ENCODE measurements at regions not wholly inside any gene's neighbourhood (a gene's known extent, or its start where the extent isn't known, plus 50 kb on each side); places are given as distances from the start of the nearest gene placed in this dataset.

DNA sequence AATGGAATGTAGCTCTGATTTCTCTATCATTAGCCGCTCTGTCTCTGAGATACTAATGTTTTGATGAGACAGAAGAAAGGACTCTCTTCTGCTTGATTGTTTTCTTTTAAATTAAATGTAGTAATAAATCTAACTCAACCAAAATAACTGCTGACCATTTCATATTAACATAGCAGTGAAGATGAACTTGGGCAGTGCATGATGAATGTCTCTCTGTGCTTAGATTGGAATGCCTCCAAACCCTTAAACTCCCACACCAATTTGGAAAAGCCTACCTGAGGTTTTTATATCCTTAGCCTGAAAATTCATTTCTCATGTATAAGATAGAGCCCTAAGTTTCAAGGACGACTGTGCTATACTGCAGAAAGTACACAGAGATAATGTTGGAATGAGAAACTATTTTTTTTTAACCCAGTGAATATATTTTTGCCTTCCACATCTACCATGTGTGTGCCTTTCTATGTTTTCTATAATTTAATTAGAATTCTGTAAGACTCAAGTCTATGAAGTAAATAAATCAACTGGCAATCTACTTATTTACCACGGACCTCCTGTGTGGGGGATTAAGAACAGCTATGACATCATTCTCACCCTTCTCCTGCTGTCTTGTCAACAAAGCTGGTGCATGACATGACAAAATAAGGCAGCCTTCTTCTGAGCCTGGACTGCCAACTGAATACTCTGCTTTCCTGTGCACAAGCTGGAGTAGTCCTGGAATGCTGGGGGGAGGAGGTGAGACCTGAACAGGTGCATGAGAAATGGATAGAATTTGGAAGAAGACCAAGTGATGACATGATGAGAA, 155.5 kb downstream of the FGF9 start:
- 46 to 71% methylated on average over 3 of the region's 3 CpGs for WGBS, 2 donors
- H3K27ac ChIP-seq = no peak overlapping the region

DNA sequence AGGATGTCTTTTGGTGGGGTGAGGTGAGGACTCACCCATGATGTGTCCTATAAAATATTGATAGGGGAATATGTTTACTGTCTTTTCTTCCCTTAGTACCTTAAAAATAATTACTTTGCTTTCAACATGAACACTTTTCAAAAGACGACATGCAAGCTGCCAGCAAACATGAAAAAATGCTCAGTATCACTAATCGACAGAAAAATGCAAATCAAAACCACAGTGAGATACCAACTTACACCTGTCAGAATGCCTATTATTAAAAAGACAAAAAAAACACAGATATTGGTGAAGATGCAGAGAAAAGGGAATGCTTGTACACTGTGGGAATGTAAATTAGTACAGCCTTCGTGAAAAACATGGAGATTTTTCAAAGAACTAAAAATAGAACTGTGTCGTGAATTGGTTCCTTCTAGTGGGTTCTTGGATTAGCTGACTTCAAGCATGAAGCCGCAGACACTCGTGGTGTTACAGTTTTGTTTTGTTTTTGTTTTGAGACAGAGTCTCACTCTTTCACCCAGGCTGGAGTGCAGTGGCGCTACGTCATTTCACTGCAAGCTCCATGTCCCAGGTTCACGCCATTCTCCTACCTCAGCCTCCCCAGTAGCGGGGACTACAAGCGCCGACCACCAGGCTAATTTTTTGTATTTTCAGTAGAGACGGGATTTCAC, 160.9 kb downstream of the FGF9 start:
- DNase-seq = no peak
- intact Hi-C loops (cut with DNase I) = no loop called here
- Histone ChIP-seq H3K4me3 (no peak overlapping the region), H3K27me3 (no peaks in the 10 kb centered on the region), H3K27ac (no peak overlapping the region), H3K36me3 (no peaks in the 10 kb centered on the region), H3K9me3 (no peaks in the 10 kb centered on the region), H3K4me1 (no peaks in the 10 kb centered on the region)
- 92 to 95% methylated on average over 13 of the region's 13 CpGs for WGBS, 2 donors
- TF ChIP-seq, protein P1, sequence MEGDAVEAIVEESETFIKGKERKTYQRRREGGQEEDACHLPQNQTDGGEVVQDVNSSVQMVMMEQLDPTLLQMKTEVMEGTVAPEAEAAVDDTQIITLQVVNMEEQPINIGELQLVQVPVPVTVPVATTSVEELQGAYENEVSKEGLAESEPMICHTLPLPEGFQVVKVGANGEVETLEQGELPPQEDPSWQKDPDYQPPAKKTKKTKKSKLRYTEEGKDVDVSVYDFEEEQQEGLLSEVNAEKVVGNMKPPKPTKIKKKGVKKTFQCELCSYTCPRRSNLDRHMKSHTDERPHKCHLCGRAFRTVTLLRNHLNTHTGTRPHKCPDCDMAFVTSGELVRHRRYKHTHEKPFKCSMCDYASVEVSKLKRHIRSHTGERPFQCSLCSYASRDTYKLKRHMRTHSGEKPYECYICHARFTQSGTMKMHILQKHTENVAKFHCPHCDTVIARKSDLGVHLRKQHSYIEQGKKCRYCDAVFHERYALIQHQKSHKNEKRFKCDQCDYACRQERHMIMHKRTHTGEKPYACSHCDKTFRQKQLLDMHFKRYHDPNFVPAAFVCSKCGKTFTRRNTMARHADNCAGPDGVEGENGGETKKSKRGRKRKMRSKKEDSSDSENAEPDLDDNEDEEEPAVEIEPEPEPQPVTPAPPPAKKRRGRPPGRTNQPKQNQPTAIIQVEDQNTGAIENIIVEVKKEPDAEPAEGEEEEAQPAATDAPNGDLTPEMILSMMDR (IDR thresholded peaks at IDR 0.05) = no peak
- TF ChIP-seq EP300 (IDR thresholded peaks at IDR 0.05) (no peak), POLR2AphosphoS5 (IDR thresholded peaks at IDR 0.05) (no peak), POLR2A (IDR thresholded peaks at IDR 0.05) (no peak)

More for the DNA sequence above, 155.5 kb downstream of the FGF9 start:
- Histone ChIP-seq H3K27me3 (no peaks in the 10 kb centered on the region), H3K36me3 (no peaks in the 10 kb centered on the region), H3K4me3 (no peak overlapping the region), H3K4me1 (peaks cover 0 to 42% (median 6%) of the 10 kb centered on the region in 4 donors), H3K9me3 (no peaks in the 10 kb centered on the region)
- TF ChIP-seq, protein P1 (IDR thresholded peaks at IDR 0.05) = no peak
- TF ChIP-seq EP300 (IDR thresholded peaks at IDR 0.05) (no peak), POLR2A (IDR thresholded peaks at IDR 0.05) (no peak), POLR2AphosphoS5 (IDR thresholded peaks at IDR 0.05) (no peak)
- intact Hi-C loops (cut with DNase I) = no loop called here
- DNase-seq = no peak

DNA sequence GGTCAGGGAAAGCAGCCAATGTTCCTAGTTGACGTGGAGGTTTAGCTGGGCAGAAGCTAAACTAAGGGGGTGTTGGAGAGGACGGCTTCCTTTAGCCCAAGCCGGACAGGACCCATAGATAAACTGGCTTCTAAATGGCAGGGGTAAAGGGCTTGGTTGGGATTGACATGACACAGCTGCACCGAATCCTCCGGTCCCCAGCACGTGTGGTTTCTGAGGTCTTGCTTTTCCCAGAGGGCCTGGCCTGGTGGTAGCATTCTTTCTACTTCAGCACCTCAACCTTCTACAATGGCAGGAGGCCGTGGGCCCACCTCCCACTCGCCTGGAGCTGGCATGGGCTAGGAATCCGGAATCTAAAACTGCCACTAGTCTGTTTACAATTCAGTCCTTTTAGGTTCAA, 163.0 kb downstream of the FGF9 start:
- H3K9me3 ChIP-seq = no peaks in the 10 kb centered on the region
- no peak overlapping the region for H3K27ac ChIP-seq
- no peak overlapping the region for H3K4me3 ChIP-seq
- H3K36me3 ChIP-seq = no peaks in the 10 kb centered on the region
- TF ChIP-seq POLR2A (IDR thresholded peaks at IDR 0.05) = no peak
- TF ChIP-seq, protein P1 (IDR thresholded peaks at IDR 0.05) = no peak
- no peak for TF ChIP-seq POLR2AphosphoS5 (IDR thresholded peaks at IDR 0.05)
- no peak for TF ChIP-seq EP300 (IDR thresholded peaks at IDR 0.05)
- peaks cover 0 to 10% (median 0%) of the 10 kb centered on the region in 4 donors for H3K4me1 ChIP-seq
- DNase-seq = no peak
- H3K27me3 ChIP-seq = no peaks in the 10 kb centered on the region
- WGBS, 2 donors = 78 to 88% methylated on average over 9 of the region's 9 CpGs
- intact Hi-C loops (cut with DNase I) = no loop called here

DNA sequence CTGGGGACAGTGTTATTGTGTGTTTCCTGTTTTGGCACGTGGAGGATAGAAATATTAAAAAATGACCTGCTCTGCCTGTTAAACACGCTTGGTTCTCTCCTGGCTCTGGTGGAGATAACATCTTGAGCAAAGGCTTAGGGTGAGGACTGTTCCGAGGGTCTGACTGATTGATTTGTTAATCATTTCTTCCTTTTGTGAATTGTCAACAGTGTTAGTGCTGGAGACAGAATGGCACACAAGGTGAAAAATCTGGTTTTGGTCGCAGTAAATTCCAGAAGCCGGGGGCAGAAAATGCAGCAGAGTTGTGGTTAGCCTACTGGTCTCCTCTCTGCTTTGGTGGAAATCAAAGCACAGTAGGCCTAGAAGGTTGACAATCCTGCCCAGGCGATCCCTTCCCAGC, 163.6 kb downstream of the FGF9 start:
- intact Hi-C loops (cut with DNase I) = no loop called here

More for the DNA sequence above, 163.6 kb downstream of the FGF9 start:
- no peaks in the 10 kb centered on the region for H3K27me3 ChIP-seq
- H3K27ac ChIP-seq = no peak overlapping the region
- H3K9me3 ChIP-seq = no peaks in the 10 kb centered on the region
- peaks cover 0 to 10% (median 0%) of the 10 kb centered on the region in 4 donors for H3K4me1 ChIP-seq
- DNase-seq = no peak
- TF ChIP-seq POLR2AphosphoS5 (IDR thresholded peaks at IDR 0.05) (no peak), EP300 (IDR thresholded peaks at IDR 0.05) (no peak), POLR2A (IDR thresholded peaks at IDR 0.05) (no peak)
- TF ChIP-seq, protein P1 (IDR thresholded peaks at IDR 0.05) = no peak
- 62 to 67% methylated on average over 6 of the region's 6 CpGs for WGBS, 2 donors
- no peak overlapping the region for H3K4me3 ChIP-seq
- H3K36me3 ChIP-seq = no peaks in the 10 kb centered on the region
